ENCODE measurements at regions not wholly inside any gene's neighbourhood (a gene's known extent, or its start where the extent isn't known, plus 50 kb on each side); places are given as distances from the start of the nearest gene placed in this dataset.

DNA sequence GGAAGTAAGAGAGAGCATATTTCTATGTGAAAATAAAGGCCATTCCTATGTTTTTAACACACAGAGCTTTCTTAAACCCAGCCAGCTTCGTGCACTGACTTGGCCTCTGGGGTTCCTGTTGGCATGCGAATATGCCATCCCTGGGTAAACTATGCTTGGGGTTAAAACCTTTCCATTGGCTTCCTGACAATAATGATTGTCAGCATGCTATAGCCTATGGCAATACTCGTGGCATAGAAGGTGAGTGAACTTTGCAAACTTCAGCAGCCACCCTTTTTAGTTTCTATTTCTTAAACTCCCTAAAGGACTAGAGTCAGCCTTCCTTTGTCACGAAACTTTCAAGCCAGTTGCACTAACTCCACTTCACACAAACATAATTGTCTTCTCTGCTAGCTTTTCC is 148.4 kb upstream of the RGS6 start (continued):
- TF ChIP-seq, protein P1, sequence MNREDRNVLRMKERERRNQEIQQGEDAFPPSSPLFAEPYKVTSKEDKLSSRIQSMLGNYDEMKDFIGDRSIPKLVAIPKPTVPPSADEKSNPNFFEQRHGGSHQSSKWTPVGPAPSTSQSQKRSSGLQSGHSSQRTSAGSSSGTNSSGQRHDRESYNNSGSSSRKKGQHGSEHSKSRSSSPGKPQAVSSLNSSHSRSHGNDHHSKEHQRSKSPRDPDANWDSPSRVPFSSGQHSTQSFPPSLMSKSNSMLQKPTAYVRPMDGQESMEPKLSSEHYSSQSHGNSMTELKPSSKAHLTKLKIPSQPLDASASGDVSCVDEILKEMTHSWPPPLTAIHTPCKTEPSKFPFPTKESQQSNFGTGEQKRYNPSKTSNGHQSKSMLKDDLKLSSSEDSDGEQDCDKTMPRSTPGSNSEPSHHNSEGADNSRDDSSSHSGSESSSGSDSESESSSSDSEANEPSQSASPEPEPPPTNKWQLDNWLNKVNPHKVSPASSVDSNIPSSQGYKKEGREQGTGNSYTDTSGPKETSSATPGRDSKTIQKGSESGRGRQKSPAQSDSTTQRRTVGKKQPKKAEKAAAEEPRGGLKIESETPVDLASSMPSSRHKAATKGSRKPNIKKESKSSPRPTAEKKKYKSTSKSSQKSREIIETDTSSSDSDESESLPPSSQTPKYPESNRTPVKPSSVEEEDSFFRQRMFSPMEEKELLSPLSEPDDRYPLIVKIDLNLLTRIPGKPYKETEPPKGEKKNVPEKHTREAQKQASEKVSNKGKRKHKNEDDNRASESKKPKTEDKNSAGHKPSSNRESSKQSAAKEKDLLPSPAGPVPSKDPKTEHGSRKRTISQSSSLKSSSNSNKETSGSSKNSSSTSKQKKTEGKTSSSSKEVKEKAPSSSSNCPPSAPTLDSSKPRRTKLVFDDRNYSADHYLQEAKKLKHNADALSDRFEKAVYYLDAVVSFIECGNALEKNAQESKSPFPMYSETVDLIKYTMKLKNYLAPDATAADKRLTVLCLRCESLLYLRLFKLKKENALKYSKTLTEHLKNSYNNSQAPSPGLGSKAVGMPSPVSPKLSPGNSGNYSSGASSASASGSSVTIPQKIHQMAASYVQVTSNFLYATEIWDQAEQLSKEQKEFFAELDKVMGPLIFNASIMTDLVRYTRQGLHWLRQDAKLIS (CRISPR knock-in tag; IDR thresholded peaks at IDR 0.05; ENCODE audit: borderline replicate concordance): no peak
- TF ChIP-seq, protein P2, sequence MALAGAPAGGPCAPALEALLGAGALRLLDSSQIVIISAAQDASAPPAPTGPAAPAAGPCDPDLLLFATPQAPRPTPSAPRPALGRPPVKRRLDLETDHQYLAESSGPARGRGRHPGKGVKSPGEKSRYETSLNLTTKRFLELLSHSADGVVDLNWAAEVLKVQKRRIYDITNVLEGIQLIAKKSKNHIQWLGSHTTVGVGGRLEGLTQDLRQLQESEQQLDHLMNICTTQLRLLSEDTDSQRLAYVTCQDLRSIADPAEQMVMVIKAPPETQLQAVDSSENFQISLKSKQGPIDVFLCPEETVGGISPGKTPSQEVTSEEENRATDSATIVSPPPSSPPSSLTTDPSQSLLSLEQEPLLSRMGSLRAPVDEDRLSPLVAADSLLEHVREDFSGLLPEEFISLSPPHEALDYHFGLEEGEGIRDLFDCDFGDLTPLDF (CRISPR knock-in tag; IDR thresholded peaks at IDR 0.05): no peak
- TF ChIP-seq KAT7 (CRISPR knock-in tag; IDR thresholded peaks at IDR 0.05; ENCODE audit: borderline replicate concordance): no peak
- no peak for TF ChIP-seq GABPB1 (CRISPR knock-in tag; IDR thresholded peaks at IDR 0.05)
- TF ChIP-seq NR3C1 (CRISPR knock-in tag; conservative IDR thresholded peaks at IDR 0.05; ENCODE audit: low read depth): no peak
- no peak for TF ChIP-seq ETV6 (CRISPR knock-in tag; IDR thresholded peaks at IDR 0.05)
- TF ChIP-seq MYBL2 (CRISPR knock-in tag; IDR thresholded peaks at IDR 0.05): no peak

DNA sequence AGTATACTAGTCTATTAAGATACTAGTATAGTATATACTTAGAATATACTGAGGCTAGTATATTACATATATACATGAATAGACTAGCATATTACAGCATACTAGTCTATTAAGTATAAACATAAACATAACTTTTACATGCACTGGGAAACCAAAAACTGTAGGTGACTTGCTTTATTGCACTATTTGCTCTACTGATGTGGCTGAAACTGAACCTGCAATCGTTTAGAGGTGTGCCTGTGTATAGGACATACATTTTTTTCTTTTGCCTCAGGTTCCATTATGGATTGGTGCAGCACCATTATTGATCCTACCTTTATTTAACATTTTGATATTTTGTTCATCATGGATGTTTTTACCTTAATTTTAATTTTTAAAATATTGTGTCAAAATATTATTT is 143.2 kb upstream of the RGS6 start:
- DNase-seq (ENCODE audit: low spot score) (no peak), ATAC-seq (no peak)
- H3K27me3 Mint-ChIP-seq (ENCODE audit: low read depth): no peaks in the 10 kb centered on the region
- 0 out of 2 replicates have a peak, but pooled peaks cover 3% of the 10 kb centered on the region for H3K36me3 Mint-ChIP-seq
- CTCF ChIA-PET: no interaction called here
- no peak overlapping the region for H3K27ac Mint-ChIP-seq
- POLR2A ChIA-PET: no interaction called here
- H3K4me3 Mint-ChIP-seq: no peak overlapping the region
- H3K9me3 Mint-ChIP-seq: peaks cover 19% of the 10 kb centered on the region
- peaks cover 11% of the 10 kb centered on the region for H3K4me1 Mint-ChIP-seq
- no peak for TF ChIP-seq ZBTB21 (CRISPR knock-in tag; IDR thresholded peaks at IDR 0.05; ENCODE audit: borderline replicate concordance)
- TF ChIP-seq, protein P3, sequence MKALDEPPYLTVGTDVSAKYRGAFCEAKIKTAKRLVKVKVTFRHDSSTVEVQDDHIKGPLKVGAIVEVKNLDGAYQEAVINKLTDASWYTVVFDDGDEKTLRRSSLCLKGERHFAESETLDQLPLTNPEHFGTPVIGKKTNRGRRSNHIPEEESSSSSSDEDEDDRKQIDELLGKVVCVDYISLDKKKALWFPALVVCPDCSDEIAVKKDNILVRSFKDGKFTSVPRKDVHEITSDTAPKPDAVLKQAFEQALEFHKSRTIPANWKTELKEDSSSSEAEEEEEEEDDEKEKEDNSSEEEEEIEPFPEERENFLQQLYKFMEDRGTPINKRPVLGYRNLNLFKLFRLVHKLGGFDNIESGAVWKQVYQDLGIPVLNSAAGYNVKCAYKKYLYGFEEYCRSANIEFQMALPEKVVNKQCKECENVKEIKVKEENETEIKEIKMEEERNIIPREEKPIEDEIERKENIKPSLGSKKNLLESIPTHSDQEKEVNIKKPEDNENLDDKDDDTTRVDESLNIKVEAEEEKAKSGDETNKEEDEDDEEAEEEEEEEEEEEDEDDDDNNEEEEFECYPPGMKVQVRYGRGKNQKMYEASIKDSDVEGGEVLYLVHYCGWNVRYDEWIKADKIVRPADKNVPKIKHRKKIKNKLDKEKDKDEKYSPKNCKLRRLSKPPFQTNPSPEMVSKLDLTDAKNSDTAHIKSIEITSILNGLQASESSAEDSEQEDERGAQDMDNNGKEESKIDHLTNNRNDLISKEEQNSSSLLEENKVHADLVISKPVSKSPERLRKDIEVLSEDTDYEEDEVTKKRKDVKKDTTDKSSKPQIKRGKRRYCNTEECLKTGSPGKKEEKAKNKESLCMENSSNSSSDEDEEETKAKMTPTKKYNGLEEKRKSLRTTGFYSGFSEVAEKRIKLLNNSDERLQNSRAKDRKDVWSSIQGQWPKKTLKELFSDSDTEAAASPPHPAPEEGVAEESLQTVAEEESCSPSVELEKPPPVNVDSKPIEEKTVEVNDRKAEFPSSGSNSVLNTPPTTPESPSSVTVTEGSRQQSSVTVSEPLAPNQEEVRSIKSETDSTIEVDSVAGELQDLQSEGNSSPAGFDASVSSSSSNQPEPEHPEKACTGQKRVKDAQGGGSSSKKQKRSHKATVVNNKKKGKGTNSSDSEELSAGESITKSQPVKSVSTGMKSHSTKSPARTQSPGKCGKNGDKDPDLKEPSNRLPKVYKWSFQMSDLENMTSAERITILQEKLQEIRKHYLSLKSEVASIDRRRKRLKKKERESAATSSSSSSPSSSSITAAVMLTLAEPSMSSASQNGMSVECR (CRISPR knock-in tag; IDR thresholded peaks at IDR 0.05; ENCODE audit: borderline replicate concordance): no peak
- TF ChIP-seq, protein P4, sequence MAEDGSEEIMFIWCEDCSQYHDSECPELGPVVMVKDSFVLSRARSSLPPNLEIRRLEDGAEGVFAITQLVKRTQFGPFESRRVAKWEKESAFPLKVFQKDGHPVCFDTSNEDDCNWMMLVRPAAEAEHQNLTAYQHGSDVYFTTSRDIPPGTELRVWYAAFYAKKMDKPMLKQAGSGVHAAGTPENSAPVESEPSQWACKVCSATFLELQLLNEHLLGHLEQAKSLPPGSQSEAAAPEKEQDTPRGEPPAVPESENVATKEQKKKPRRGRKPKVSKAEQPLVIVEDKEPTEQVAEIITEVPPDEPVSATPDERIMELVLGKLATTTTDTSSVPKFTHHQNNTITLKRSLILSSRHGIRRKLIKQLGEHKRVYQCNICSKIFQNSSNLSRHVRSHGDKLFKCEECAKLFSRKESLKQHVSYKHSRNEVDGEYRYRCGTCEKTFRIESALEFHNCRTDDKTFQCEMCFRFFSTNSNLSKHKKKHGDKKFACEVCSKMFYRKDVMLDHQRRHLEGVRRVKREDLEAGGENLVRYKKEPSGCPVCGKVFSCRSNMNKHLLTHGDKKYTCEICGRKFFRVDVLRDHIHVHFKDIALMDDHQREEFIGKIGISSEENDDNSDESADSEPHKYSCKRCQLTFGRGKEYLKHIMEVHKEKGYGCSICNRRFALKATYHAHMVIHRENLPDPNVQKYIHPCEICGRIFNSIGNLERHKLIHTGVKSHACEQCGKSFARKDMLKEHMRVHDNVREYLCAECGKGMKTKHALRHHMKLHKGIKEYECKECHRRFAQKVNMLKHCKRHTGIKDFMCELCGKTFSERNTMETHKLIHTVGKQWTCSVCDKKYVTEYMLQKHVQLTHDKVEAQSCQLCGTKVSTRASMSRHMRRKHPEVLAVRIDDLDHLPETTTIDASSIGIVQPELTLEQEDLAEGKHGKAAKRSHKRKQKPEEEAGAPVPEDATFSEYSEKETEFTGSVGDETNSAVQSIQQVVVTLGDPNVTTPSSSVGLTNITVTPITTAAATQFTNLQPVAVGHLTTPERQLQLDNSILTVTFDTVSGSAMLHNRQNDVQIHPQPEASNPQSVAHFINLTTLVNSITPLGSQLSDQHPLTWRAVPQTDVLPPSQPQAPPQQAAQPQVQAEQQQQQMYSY (CRISPR knock-in tag; IDR thresholded peaks at IDR 0.05): no peak
- TF ChIP-seq, protein P5, sequence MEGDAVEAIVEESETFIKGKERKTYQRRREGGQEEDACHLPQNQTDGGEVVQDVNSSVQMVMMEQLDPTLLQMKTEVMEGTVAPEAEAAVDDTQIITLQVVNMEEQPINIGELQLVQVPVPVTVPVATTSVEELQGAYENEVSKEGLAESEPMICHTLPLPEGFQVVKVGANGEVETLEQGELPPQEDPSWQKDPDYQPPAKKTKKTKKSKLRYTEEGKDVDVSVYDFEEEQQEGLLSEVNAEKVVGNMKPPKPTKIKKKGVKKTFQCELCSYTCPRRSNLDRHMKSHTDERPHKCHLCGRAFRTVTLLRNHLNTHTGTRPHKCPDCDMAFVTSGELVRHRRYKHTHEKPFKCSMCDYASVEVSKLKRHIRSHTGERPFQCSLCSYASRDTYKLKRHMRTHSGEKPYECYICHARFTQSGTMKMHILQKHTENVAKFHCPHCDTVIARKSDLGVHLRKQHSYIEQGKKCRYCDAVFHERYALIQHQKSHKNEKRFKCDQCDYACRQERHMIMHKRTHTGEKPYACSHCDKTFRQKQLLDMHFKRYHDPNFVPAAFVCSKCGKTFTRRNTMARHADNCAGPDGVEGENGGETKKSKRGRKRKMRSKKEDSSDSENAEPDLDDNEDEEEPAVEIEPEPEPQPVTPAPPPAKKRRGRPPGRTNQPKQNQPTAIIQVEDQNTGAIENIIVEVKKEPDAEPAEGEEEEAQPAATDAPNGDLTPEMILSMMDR (IDR thresholded peaks at IDR 0.05): no peak
- TF ChIP-seq, protein P6, sequence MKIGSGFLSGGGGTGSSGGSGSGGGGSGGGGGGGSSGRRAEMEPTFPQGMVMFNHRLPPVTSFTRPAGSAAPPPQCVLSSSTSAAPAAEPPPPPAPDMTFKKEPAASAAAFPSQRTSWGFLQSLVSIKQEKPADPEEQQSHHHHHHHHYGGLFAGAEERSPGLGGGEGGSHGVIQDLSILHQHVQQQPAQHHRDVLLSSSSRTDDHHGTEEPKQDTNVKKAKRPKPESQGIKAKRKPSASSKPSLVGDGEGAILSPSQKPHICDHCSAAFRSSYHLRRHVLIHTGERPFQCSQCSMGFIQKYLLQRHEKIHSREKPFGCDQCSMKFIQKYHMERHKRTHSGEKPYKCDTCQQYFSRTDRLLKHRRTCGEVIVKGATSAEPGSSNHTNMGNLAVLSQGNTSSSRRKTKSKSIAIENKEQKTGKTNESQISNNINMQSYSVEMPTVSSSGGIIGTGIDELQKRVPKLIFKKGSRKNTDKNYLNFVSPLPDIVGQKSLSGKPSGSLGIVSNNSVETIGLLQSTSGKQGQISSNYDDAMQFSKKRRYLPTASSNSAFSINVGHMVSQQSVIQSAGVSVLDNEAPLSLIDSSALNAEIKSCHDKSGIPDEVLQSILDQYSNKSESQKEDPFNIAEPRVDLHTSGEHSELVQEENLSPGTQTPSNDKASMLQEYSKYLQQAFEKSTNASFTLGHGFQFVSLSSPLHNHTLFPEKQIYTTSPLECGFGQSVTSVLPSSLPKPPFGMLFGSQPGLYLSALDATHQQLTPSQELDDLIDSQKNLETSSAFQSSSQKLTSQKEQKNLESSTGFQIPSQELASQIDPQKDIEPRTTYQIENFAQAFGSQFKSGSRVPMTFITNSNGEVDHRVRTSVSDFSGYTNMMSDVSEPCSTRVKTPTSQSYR (CRISPR knock-in tag; IDR thresholded peaks at IDR 0.05): no peak
- TF ChIP-seq GABPB1 (CRISPR knock-in tag; IDR thresholded peaks at IDR 0.05): no peak
- TF ChIP-seq, protein P7, sequence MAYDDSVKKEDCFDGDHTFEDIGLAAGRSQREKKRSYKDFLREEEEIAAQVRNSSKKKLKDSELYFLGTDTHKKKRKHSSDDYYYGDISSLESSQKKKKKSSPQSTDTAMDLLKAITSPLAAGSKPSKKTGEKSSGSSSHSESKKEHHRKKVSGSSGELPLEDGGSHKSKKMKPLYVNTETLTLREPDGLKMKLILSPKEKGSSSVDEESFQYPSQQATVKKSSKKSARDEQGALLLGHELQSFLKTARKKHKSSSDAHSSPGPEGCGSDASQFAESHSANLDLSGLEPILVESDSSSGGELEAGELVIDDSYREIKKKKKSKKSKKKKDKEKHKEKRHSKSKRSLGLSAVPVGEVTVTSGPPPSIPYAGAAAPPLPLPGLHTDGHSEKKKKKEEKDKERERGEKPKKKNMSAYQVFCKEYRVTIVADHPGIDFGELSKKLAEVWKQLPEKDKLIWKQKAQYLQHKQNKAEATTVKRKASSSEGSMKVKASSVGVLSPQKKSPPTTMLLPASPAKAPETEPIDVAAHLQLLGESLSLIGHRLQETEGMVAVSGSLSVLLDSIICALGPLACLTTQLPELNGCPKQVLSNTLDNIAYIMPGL (CRISPR knock-in tag; IDR thresholded peaks at IDR 0.05): no peak
- TF ChIP-seq RORB (CRISPR knock-in tag; IDR thresholded peaks at IDR 0.05): no peak
- no peak for TF ChIP-seq SMAD3 (CRISPR knock-in tag; IDR thresholded peaks at IDR 0.05; ENCODE audit: borderline replicate concordance)
- TF ChIP-seq ZNF232 (CRISPR knock-in tag; IDR thresholded peaks at IDR 0.05): no peak
- no peak for TF ChIP-seq TCF7 (CRISPR knock-in tag; IDR thresholded peaks at IDR 0.05; ENCODE audit: low read depth)

Data from WTC11 (cell line).